ENCODE measurements at regions not wholly inside any gene's neighbourhood (a gene's known extent, or its start where the extent isn't known, plus 50 kb on each side); places are given as distances from the start of the nearest gene placed in this dataset.

DNA sequence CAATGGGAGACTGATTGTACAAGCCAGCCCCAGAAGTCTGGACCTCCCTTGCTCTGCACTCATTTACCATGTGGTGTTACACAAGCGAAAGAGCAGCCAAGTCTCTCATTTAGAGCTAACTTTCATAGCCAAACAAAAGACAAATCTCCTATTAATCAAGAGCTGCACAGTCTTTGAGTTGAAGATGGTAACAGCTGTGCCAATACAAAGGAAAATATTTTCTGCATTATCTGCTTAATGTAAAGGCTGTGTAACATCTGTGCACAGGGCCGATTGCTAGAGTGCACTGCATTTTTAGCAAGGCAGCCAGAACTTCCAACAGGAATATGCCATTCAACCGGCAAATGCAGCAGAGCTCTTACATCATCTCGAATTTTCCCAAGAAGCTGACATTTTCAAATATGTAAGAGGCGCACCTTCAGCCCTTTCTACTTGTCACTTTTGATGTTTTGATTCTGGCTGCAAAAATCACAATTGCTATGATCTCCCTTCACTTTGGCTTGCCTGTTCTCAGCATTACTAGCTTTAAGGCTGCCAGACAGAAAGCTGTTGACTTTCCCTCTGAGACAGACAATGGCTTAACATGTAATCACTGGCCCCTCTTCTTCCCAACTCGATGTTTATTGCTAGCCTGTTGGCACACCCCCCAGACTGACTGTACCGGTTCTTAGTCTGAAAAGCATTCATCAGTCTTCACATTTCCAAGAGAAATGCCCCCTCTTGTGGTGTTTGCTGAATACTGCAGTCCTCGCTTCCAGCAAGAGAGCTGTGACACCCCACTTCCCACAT, 96.9 kb upstream of the TANK start:
- Histone ChIP-seq H3K4me3 (no peak overlapping the region), H3K36me3 (ENCODE audit: control insufficient read depth in 4 of 4, insufficient read depth in 4 of 4, low read length in 4 of 4) (no peaks in the 10 kb centered on the region), H3K9ac (ENCODE audit: insufficient read depth in 1 of 2, low read length in 2 of 2) (peak overlapping the region in 1 of 2 donors; percentile 23), H3K27ac (ENCODE audit: low read depth in 1 of 2, low read length in 1 of 2) (no peak overlapping the region), H3K27me3 (ENCODE audit: control insufficient read depth in 3 of 3, insufficient read depth in 3 of 3, low read length in 2 of 3) (peaks cover 0 to 3% (median 0%) of the 10 kb centered on the region in 3 donors), H3K9me3 (ENCODE audit: control insufficient read depth in 4 of 4, insufficient read depth in 3 of 4, low read length in 3 of 4) (no peaks in the 10 kb centered on the region), H3K4me1 (ENCODE audit: control insufficient read depth in 5 of 5, insufficient read depth in 5 of 5, low read length in 5 of 5) (peaks cover 0 to 14% (median 2%) of the 10 kb centered on the region in 5 donors)
- peak; percentile 81 to 94 (median 90) for DNase-seq
- TF ChIP-seq, protein P1, sequence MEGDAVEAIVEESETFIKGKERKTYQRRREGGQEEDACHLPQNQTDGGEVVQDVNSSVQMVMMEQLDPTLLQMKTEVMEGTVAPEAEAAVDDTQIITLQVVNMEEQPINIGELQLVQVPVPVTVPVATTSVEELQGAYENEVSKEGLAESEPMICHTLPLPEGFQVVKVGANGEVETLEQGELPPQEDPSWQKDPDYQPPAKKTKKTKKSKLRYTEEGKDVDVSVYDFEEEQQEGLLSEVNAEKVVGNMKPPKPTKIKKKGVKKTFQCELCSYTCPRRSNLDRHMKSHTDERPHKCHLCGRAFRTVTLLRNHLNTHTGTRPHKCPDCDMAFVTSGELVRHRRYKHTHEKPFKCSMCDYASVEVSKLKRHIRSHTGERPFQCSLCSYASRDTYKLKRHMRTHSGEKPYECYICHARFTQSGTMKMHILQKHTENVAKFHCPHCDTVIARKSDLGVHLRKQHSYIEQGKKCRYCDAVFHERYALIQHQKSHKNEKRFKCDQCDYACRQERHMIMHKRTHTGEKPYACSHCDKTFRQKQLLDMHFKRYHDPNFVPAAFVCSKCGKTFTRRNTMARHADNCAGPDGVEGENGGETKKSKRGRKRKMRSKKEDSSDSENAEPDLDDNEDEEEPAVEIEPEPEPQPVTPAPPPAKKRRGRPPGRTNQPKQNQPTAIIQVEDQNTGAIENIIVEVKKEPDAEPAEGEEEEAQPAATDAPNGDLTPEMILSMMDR (IDR thresholded peaks at IDR 0.05; ENCODE audit: control extremely low read depth, extremely low read depth), result peak; percentile 73
- 37 to 42% methylated on average over 8 of the region's 8 CpGs for WGBS, 2 donors
- peak; percentile 84 for ATAC-seq (ENCODE audit: insufficient read depth, low FRiP score)

DNA sequence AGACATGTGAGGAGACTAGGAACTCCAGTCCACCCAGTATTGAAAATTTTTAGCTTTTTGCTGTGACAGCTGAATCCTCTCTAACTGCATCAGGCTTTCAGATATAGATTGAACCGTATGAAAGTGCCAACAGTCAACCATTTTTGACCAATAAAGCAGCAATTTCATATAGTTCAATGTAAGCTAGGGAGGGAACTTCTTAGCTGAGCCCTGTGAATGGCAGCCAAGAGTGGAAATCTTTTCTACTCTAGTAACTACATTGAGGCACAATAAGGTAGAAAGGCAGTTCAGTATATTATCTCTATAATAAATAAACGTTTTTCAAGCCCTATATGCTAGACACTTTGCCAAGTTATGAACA, 96.3 kb upstream of the TANK start:
- peaks cover 0 to 3% (median 0%) of the 10 kb centered on the region in 3 donors for H3K27me3 ChIP-seq (ENCODE audit: control insufficient read depth in 3 of 3, insufficient read depth in 3 of 3, low read length in 2 of 3)
- H3K9me3 ChIP-seq (ENCODE audit: control insufficient read depth in 4 of 4, insufficient read depth in 3 of 4, low read length in 3 of 4), result no peaks in the 10 kb centered on the region
- no peak overlapping the region for H3K27ac ChIP-seq (ENCODE audit: low read depth in 1 of 2, low read length in 1 of 2)
- peak overlapping the region in 1 of 2 donors; percentile 23 for H3K9ac ChIP-seq (ENCODE audit: insufficient read depth in 1 of 2, low read length in 2 of 2)
- 27 to 32% methylated on average over 2 of the region's 2 CpGs for WGBS, 2 donors
- DNase-seq (no peak), ATAC-seq (ENCODE audit: insufficient read depth, low FRiP score) (no peak)
- TF ChIP-seq, protein P1 (IDR thresholded peaks at IDR 0.05; ENCODE audit: control extremely low read depth, extremely low read depth), result no peak
- no peak overlapping the region for H3K4me3 ChIP-seq
- H3K36me3 ChIP-seq (ENCODE audit: control insufficient read depth in 4 of 4, insufficient read depth in 4 of 4, low read length in 4 of 4), result no peaks in the 10 kb centered on the region
- peaks cover 0 to 14% (median 2%) of the 10 kb centered on the region in 5 donors for H3K4me1 ChIP-seq (ENCODE audit: control insufficient read depth in 5 of 5, insufficient read depth in 5 of 5, low read length in 5 of 5)

DNA sequence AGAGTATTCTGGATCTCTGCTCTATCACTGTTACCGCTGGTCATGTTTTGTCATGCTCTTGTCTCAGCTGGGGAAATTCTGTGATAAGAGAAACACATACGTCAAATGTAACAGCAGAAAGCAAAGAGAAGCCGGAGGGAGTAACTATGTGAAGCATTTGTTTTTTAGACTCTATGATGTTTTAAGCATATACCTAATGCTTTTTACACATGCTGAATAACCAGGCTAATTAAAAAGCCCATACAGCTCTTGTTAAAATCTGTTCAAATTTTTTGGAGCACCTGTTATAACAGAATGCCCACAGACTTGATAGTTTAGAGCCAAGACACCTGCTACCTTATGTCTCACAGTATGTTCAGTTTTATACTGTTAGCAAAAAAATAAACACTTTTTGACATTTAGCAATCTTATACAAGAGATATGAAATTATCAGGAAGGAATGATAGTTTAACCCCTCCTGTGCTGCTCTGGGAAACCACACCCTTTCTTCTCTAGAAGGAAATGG, 92.3 kb upstream of the TANK start:
- ATAC-seq (ENCODE audit: insufficient read depth, low FRiP score), result no peak
- Histone ChIP-seq H3K4me3 (no peak overlapping the region), H3K4me1 (ENCODE audit: control insufficient read depth in 5 of 5, insufficient read depth in 5 of 5, low read length in 5 of 5) (peaks cover 0 to 12% (median 2%) of the 10 kb centered on the region in 5 donors), H3K27me3 (ENCODE audit: control insufficient read depth in 3 of 3, insufficient read depth in 3 of 3, low read length in 2 of 3) (peaks cover 0 to 3% (median 0%) of the 10 kb centered on the region in 3 donors), H3K36me3 (ENCODE audit: control insufficient read depth in 4 of 4, insufficient read depth in 4 of 4, low read length in 4 of 4) (no peaks in the 10 kb centered on the region), H3K9ac (ENCODE audit: insufficient read depth in 1 of 2, low read length in 2 of 2) (no peak overlapping the region), H3K27ac (ENCODE audit: low read depth in 1 of 2, low read length in 1 of 2) (no peak overlapping the region), H3K9me3 (ENCODE audit: control insufficient read depth in 4 of 4, insufficient read depth in 3 of 4, low read length in 3 of 4) (no peaks in the 10 kb centered on the region)
- no peak for DNase-seq
- WGBS, 2 donors, result 71 to 87% methylated on average over 3 of the region's 3 CpGs
- TF ChIP-seq, protein P1 (IDR thresholded peaks at IDR 0.05; ENCODE audit: control extremely low read depth, extremely low read depth), result no peak
